Endothelial cell of hepatic sinusoid (primary cell): ENCODE measurements at regions not wholly inside any gene's neighbourhood (a gene's known extent, or its start where the extent isn't known, plus 50 kb on each side); places are given as distances from the start of the nearest gene placed in this dataset.

Experiments used
- in situ Hi-C: cut with HindIII; loops from 2 replicates; pipeline ENCODE4 v1.10.0; 2017; ENCODE audit warnings: low sequenced_read_pairs

- in situ Hi-C loops, result loop anchor here (10.0 kb wide), 2 partner anchors 376 to 454 kb away; no protein-coding TSS in a partner anchor
Measured at GRCh38 chr2:239548965-239549595, 148.3 kb upstream of the HDAC4 start.

- in situ Hi-C loops, result loop anchor here (10.0 kb wide), 2 partner anchors 376 to 454 kb away; no protein-coding TSS in a partner anchor
Measured at GRCh38 chr2:239548451-239548871, 147.6 kb upstream of the HDAC4 start.

GRCh38 chr2:239547140-239547539 lies 146.3 kb upstream of the HDAC4 start:
- in situ Hi-C loops, result loop anchor here (10.0 kb wide), 2 partner anchors 378 to 452 kb away; no protein-coding TSS in a partner anchor

- in situ Hi-C loops, result loop anchor here (10.0 kb wide), 2 partner anchors 378 to 452 kb away; no protein-coding TSS in a partner anchor
Measured at GRCh38 chr2:239546541-239546940, 145.7 kb upstream of the HDAC4 start.

- in situ Hi-C loops, result loop anchor here (10.0 kb wide), 2 partner anchors 379 to 451 kb away; no protein-coding TSS in a partner anchor
Measured at GRCh38 chr2:239545741-239546392, 145.0 kb upstream of the HDAC4 start.

GRCh38 chr2:239544918-239545465 lies 144.2 kb upstream of the HDAC4 start:
- in situ Hi-C loops, result loop anchor here (10.0 kb wide), 2 partner anchors 380 to 450 kb away; no protein-coding TSS in a partner anchor

GRCh38 chr2:239544143-239544917 lies 143.5 kb upstream of the HDAC4 start:
- in situ Hi-C loops, result loop anchor here (10.0 kb wide), 2 partner anchors 380 to 450 kb away; no protein-coding TSS in a partner anchor

- in situ Hi-C loops, result loop anchor here (10.0 kb wide), 2 partner anchors 381 to 449 kb away; no protein-coding TSS in a partner anchor
Measured at GRCh38 chr2:239543702-239544101, 142.9 kb upstream of the HDAC4 start.

- in situ Hi-C loops, result loop anchor here (10.0 kb wide), 2 partner anchors 385 to 445 kb away; no protein-coding TSS in a partner anchor
Measured at GRCh38 chr2:239540174-239540573, 139.4 kb upstream of the HDAC4 start.

GRCh38 chr2:239539776-239540100 lies 138.9 kb upstream of the HDAC4 start:
- in situ Hi-C loops, result loop anchor here (10.0 kb wide), 2 partner anchors 385 to 445 kb away; no protein-coding TSS in a partner anchor

GRCh38 chr2:239539083-239539775 lies 138.4 kb upstream of the HDAC4 start:
- in situ Hi-C loops, result no loop called here

- in situ Hi-C loops, result no loop called here
Measured at GRCh38 chr2:239538357-239539052, 137.7 kb upstream of the HDAC4 start.

- in situ Hi-C loops, result no loop called here
Measured at GRCh38 chr2:239537633-239538356, 137.0 kb upstream of the HDAC4 start.

- in situ Hi-C loops, result no loop called here
Measured at GRCh38 chr2:239536186-239536585, 135.4 kb upstream of the HDAC4 start.

- in situ Hi-C loops, result no loop called here
Measured at GRCh38 chr2:239535413-239536144, 134.8 kb upstream of the HDAC4 start.

- in situ Hi-C loops, result no loop called here
Measured at GRCh38 chr2:239534581-239535412, 134.0 kb upstream of the HDAC4 start.

- in situ Hi-C loops, result no loop called here
Measured at GRCh38 chr2:239533569-239534316, 132.9 kb upstream of the HDAC4 start.
